Common myeloid progenitor, CD34-positive (primary cell): ENCODE measurements at regions not wholly inside any gene's neighbourhood (a gene's known extent, or its start where the extent isn't known, plus 50 kb on each side); places are given as distances from the start of the nearest gene placed in this dataset.
A peak's percentile ranks its signal among the peaks of the same experiment; 100 is the strongest.

ENCODE experiments used
- CTCF ChIA-PET: fragments of 350-600 bp; sonication (Branson Sonifier 250); formaldehyde crosslinking; loops from one replicate; lab custom pipeline; 2021; ENCODE audit warnings: antibody characterized with exemption; lab: Charles Lee
- POLR2A ChIA-PET: fragments of 350-600 bp; sonication (Branson Sonifier 250); formaldehyde crosslinking; loops from one replicate; lab custom pipeline; 2021; ENCODE audit warnings: antibody characterized with exemption; lab: Charles Lee
- DNase-seq, 3 donors: peaks; one replicate each; pipeline versions ENCODE4 v3.0.0 to v3.0.0-alpha.2; 2013
- H3K27ac ChIP-seq, 2 experiments: 1 replicate in 1 of 2; 2 replicates in 1 of 2; pipeline ENCODE4 v1.7.0; 2013; ENCODE audit warnings: inconsistent platforms in 2 of 2, low read length in 2 of 2, mild to moderate bottlenecking in 2 of 2, low read depth in 1 of 2, moderate library complexity in 1 of 2; ENCODE audit not compliant: severe bottlenecking in 2 of 2, insufficient read depth in 1 of 2, poor library complexity in 1 of 2
- H3K27me3 ChIP-seq, 5 experiments: replicated peaks in 2 of 5; 1 replicate in 3 of 5; 2 replicates in 2 of 5; pipeline versions ENCODE4 v1.6.1 to v1.7.0; 2013; ENCODE audit warnings: low read length in 4 of 5, mild to moderate bottlenecking in 2 of 5, moderate library complexity in 2 of 5, inconsistent platforms in 1 of 5; ENCODE audit not compliant: insufficient read depth in 5 of 5, control insufficient read depth in 4 of 5
- H3K36me3 ChIP-seq, 4 experiments: 1 replicate in 2 of 4; 2 replicates in 2 of 4; pipeline versions ENCODE4 v1.6.1 to v1.7.0; 2013; ENCODE audit warnings: low read length in 3 of 4, control low read depth in 1 of 4, mild to moderate bottlenecking in 1 of 4; ENCODE audit not compliant: control insufficient read depth in 4 of 4, insufficient read depth in 4 of 4
- H3K4me1 ChIP-seq, 4 experiments: 1 replicate in 3 of 4; 2 replicates in 1 of 4; pipeline versions ENCODE4 v1.6.1 to v1.7.1; 2013; ENCODE audit warnings: low read length in 3 of 4, mild to moderate bottlenecking in 3 of 4, control low read depth in 1 of 4, inconsistent platforms in 1 of 4, moderate library complexity in 1 of 4; ENCODE audit not compliant: control insufficient read depth in 4 of 4, insufficient read depth in 4 of 4; ENCODE audit errors: control extremely low read depth in 1 of 4
- H3K4me3 ChIP-seq, 7 experiments: 1 replicate in 4 of 7; 2 replicates in 3 of 7; pipeline versions ENCODE4 v1.5.1 to v1.7.0; 2013; ENCODE audit warnings: mild to moderate bottlenecking in 7 of 7, low read length in 6 of 7, moderate library complexity in 6 of 7, inconsistent platforms in 2 of 7, low read depth in 2 of 7, control low read depth in 1 of 7; ENCODE audit not compliant: insufficient read depth in 4 of 7, control insufficient read depth in 1 of 7; ENCODE audit errors: extremely low read depth in 1 of 7
- H3K9me3 ChIP-seq, 5 experiments: 1 replicate in 4 of 5; 2 replicates in 1 of 5; pipeline versions ENCODE4 v1.6.1 to v1.7.1; 2013; ENCODE audit warnings: low read length in 4 of 5, mild to moderate bottlenecking in 2 of 5, inconsistent platforms in 1 of 5, low read depth in 1 of 5, moderate library complexity in 1 of 5; ENCODE audit not compliant: control insufficient read depth in 4 of 5, insufficient read depth in 2 of 5; ENCODE audit errors: control extremely low read depth in 1 of 5
- WGBS: methylation state at CpG from one replicate; pipeline ENCODE4 v1.1.5; 2013; ENCODE audit not compliant: insufficient coverage; 5-methylcytosine and 5-hydroxymethylcytosine counted together

DNA sequence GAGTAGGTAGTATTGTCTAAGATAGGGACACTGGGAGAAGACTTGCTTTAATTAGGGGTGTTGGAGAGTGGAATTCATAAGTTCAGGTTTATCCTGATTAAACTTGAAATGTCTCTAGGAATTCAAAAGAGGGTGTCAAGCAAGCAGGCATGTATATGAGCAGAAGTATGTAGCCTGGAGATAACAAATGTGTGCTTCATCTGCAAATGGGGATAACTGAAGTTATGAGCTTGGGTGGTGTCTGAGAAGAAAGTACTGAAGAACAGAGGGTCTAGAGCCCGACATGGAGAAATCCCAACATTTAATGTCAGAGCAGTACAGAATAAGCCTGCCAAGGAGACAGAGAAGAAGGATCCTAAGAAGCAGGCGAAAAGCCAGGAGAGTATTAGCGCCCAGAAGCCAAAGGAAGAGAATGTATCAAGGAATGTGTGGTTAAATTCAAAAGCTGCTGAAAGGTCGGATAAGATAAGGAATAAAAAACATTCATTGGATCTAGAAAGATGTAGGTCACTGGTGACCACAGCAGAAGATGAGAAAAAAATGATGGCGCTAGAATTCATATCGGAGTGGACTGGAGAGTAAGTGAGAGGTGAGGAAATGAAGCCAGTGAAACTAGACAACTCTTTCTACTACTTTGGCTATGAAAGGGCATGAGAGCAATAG, 401.5 kb upstream of the PIK3R1 start:
- Histone ChIP-seq H3K4me3 (no peak overlapping the region), H3K27me3 (no peaks in the 10 kb centered on the region), H3K9me3 (no peaks in the 10 kb centered on the region), H3K27ac (no peak overlapping the region), H3K36me3 (no peaks in the 10 kb centered on the region), H3K4me1 (no peaks in the 10 kb centered on the region)
- CTCF ChIA-PET, result no interaction called here
- POLR2A ChIA-PET, result no interaction called here
- 100% methylated on average over 6 of the region's 6 CpGs for WGBS
- DNase-seq, result peak in 1 of 3 donors; percentile 20

DNA sequence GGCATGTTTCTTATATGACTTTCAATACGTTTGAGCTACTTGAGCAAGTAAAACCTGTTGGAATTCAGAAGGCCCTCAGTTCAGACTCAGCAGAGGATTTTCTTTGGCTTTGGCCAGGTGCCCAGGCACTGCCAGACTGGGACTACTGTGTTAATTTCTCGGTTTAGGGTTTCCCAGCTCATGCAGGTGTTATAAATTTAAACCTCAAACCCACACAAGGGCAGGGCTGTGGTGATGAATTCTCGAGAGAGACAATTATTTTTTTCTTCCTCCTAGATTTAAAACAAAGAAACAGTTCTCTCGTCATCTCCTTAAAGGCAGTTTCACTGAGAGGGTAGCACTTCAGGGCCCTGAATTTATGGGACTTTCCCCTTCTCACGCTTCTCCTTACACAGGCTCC, 406.0 kb upstream of the PIK3R1 start:
- no peaks in the 10 kb centered on the region for H3K4me1 ChIP-seq
- CTCF ChIA-PET, result no interaction called here
- POLR2A ChIA-PET, result no interaction called here
- no peaks in the 10 kb centered on the region for H3K27me3 ChIP-seq
- H3K4me3 ChIP-seq, result no peak overlapping the region
- WGBS, result 77% methylated on average over 3 of the region's 5 CpGs
- no peaks in the 10 kb centered on the region for H3K36me3 ChIP-seq
- no peak overlapping the region for H3K27ac ChIP-seq
- no peak for DNase-seq
- H3K9me3 ChIP-seq, result no peaks in the 10 kb centered on the region

DNA sequence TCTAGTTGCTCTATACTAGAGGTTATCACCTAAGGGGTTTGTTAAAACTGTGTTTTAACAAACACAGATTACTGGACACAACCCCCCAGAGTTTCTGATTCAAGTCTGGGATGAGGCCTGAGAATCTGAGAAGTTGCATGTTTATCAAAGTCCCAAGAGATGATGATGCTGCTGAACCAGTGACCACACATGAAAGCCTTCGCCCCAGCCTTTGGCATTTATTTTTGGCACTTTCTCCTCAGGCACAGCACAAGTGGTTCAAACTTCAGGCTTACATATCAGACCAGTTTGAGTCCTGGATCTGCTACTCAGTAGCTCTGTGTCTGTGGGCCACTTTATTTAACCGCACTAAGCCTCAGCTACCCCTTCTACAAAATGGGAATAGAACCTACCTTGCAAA, 407.2 kb upstream of the PIK3R1 start:
- no peak overlapping the region for H3K27ac ChIP-seq
- CTCF ChIA-PET, result no interaction called here
- no peak overlapping the region for H3K4me3 ChIP-seq
- 100% methylated on average over 1 of the region's 2 CpGs for WGBS
- H3K36me3 ChIP-seq, result no peaks in the 10 kb centered on the region
- H3K27me3 ChIP-seq, result no peaks in the 10 kb centered on the region
- POLR2A ChIA-PET, result no interaction called here
- H3K4me1 ChIP-seq, result no peaks in the 10 kb centered on the region
- no peak for DNase-seq
- H3K9me3 ChIP-seq, result no peaks in the 10 kb centered on the region

DNA sequence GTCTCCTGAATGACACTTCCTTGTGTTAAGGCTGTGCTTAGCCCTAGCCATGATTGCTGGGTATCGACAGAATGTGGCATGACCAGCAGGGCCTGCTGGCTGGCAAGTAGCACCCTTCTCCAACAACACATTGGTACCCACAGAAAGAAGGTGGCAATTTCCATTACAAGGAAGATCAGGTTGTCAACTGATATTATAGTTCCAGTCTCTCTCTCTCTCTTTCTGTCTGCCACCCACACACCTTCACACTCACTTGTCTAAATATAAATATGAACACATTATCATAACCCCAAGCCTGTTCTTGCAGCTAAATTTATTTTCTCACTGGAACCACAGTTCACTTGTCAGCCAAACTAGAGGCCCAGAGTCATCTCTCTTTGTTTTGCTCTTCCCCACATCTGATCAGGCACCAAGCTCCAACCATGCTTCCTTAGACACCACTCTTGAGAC, 408.1 kb upstream of the PIK3R1 start:
- POLR2A ChIA-PET, result no interaction called here
- no peaks in the 10 kb centered on the region for H3K4me1 ChIP-seq
- no peaks in the 10 kb centered on the region for H3K27me3 ChIP-seq
- no peak overlapping the region for H3K27ac ChIP-seq
- no peak overlapping the region for H3K4me3 ChIP-seq
- CTCF ChIA-PET, result no interaction called here
- no peak for DNase-seq
- no peaks in the 10 kb centered on the region for H3K36me3 ChIP-seq
- 100% methylated on average over 1 of the region's 1 CpG for WGBS
- H3K9me3 ChIP-seq, result no peaks in the 10 kb centered on the region

DNA sequence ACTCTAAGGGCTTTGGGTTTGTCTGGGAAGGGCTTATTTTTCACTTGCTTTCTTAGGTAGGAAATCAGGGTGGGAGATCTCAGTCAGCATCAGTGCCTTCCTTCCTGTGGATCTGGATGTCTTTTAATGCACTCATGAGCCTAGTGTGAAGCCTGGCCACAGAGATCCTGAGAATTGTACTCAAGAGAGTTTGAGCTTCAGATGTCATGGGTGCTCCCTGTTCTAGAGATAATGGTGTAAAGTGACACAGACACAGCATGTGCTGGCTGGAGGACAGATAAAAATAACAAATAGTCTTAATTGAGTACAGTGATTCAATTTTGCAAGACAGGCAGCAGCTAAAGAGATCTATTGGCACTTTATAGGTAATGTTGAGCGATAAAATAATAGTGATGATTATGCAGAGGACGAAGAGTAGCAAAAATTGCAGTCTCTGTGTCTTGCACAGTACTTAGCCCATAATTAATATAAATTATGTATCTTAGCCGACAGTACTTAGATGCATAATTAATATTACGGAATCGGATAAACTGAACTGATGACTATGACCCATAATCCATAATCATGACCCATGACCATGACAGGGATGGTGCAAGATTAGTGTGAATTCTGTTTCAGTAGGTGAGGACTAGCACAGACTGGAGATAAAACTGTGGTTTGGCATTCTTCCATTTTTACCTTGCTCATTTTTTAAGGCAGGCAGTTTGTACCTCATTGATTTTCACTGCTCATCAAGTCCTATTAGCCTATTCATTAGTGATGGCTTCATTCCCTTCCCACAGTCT, 408.7 kb upstream of the PIK3R1 start:
- 94% methylated on average over 2 of the region's 5 CpGs for WGBS
- no peak overlapping the region for H3K27ac ChIP-seq
- no peaks in the 10 kb centered on the region for H3K4me1 ChIP-seq
- H3K9me3 ChIP-seq, result no peaks in the 10 kb centered on the region
- ChIA-PET CTCF (no interaction called here), POLR2A (no interaction called here)
- H3K36me3 ChIP-seq, result no peaks in the 10 kb centered on the region
- DNase-seq, result no peak
- no peaks in the 10 kb centered on the region for H3K27me3 ChIP-seq
- no peak overlapping the region for H3K4me3 ChIP-seq

DNA sequence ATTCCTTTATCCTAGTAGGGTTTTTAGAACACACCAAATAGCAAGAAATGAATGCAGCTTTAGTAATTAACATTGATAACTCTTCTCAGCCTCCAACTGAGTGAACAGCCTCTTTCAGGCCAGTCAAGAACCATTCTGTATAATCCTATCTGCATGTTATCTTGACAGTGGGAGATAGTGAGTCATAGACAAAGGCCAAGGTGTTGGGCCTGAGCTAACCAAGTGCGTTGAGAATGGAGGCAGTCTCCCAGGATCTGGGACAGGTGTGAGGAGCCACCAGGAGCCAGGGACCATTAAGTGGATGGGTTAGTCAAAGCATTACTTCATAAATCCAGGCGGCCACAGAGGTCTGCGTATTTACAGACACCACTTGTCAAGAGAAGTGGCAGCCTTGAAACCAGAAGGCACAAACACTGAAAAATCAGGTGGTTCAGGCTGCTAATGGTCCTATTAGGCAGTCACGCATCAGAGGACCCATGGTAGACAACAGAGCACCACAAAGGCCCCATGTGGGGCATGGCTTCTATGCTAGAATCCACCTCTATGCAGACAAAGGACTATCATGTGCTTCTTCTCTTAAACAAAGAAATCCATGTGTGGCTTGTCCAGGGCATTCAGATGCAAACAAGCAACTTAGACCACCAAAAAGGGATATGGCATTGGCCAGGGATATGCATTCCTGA, 409.7 kb upstream of the PIK3R1 start:
- ChIA-PET CTCF (no interaction called here), POLR2A (no interaction called here)
- 100% methylated on average over 2 of the region's 4 CpGs for WGBS
- Histone ChIP-seq H3K4me1 (no peaks in the 10 kb centered on the region), H3K27ac (no peak overlapping the region), H3K27me3 (no peaks in the 10 kb centered on the region), H3K4me3 (no peak overlapping the region), H3K9me3 (no peaks in the 10 kb centered on the region), H3K36me3 (no peaks in the 10 kb centered on the region)
- no peak for DNase-seq

DNA sequence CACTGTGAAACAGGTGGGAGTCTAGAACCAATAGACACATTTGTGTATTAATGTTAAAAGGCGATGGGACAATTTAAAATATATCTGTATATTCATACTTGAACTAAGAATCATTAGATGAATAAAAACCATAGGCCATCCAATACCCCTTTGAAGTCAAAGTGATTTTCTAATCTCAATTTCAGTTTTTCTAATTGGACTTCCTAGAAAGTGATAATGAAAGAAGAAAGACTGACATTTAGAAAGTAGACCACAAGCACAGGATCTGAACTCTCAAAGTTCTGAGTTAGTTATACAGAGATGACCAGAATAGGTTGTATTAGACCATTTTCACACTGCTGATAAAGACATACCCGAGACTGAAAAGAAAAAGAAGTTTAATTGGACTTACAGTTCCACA, 412.8 kb upstream of the PIK3R1 start:
- H3K4me3 ChIP-seq, result no peak overlapping the region
- H3K36me3 ChIP-seq, result no peaks in the 10 kb centered on the region
- H3K27ac ChIP-seq, result no peak overlapping the region
- ChIA-PET CTCF (no interaction called here), POLR2A (no interaction called here)
- H3K27me3 ChIP-seq, result no peaks in the 10 kb centered on the region
- WGBS, result 100% methylated on average over 1 of the region's 2 CpGs
- no peaks in the 10 kb centered on the region for H3K9me3 ChIP-seq
- no peak for DNase-seq
- H3K4me1 ChIP-seq, result no peaks in the 10 kb centered on the region
